SK-N-SH (cell line): ENCODE measurements at regions not wholly inside any gene's neighbourhood (a gene's known extent, or its start where the extent isn't known, plus 50 kb on each side); places are given as distances from the start of the nearest gene placed in this dataset.

ENCODE experiments used
- CHD2 ChIP-seq: fragments of 150-350 bp; IDR thresholded peaks from 2 replicates; pipeline ENCODE4 v1.6.1; 2018; ENCODE audit warnings: low read length; ENCODE audit not compliant: partially characterized antibody
- ELF1 ChIP-seq: IDR thresholded peaks from 2 replicates; pipeline ENCODE4 v1.4.0; 2012
- EP300 ChIP-seq, 2 experiments: IDR thresholded peaks; 2 replicates each; pipeline versions ENCODE4 v1.4.0 to v1.6.1; 2012; ENCODE audit warnings: borderline replicate concordance in 1 of 2, low read depth in 1 of 2, low read length in 1 of 2
- JUND ChIP-seq: IDR thresholded peaks from 2 replicates; pipeline ENCODE4 v1.4.0; 2012
- RAD21 ChIP-seq: IDR thresholded peaks from 2 replicates; pipeline ENCODE4 v1.6.1; 2012; ENCODE audit warnings: mild to moderate bottlenecking, low read length
- RFX5 ChIP-seq: IDR thresholded peaks from 2 replicates; pipeline ENCODE4 v1.6.1; 2012; ENCODE audit warnings: mild to moderate bottlenecking, improper control_type of control experiment, low read length
- TAF1 ChIP-seq: IDR thresholded peaks from 2 replicates; pipeline ENCODE4 v1.6.1; 2012; ENCODE audit warnings: low read depth, mild to moderate bottlenecking, low read length, moderate library complexity, borderline replicate concordance
- TF ChIP-seq, protein P1 (sequence below): fragments of 200-600 bp; sonication (generic); IDR thresholded peaks from 2 replicates; pipeline ENCODE4 v1.6.1; 2017; ENCODE audit warnings: antibody characterized with exemption, mild to moderate bottlenecking, moderate library complexity
- TF ChIP-seq, protein P2 (sequence below): IDR thresholded peaks from 2 replicates; pipeline ENCODE4 v1.6.1; 2012; ENCODE audit warnings: mild to moderate bottlenecking, low read depth, low read length, moderate library complexity

DNA sequence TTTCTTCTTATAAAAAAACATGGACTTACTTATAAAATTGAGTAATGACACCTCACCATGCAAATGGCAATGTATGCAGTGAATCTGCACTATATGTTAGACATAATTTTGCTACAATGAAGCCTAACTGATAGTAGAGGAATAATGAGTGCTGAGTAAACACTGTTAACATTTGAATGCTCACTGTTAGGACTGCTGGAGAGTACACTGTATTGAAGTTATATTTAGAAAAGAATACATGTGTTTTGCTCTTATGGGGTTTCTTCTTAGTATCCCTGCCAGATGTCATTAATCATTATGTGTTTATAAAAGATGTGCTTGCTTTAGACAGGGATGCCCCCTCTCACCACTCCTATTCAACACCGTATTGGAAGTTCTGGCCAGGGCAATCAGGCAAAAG lies 111.1 kb upstream of the ZP4 start:
- TF ChIP-seq EP300 (IDR thresholded peaks at IDR 0.05; ENCODE audit: borderline replicate concordance in 1 of 2, low read depth in 1 of 2, low read length in 1 of 2): no peak
- TF ChIP-seq, protein P1, sequence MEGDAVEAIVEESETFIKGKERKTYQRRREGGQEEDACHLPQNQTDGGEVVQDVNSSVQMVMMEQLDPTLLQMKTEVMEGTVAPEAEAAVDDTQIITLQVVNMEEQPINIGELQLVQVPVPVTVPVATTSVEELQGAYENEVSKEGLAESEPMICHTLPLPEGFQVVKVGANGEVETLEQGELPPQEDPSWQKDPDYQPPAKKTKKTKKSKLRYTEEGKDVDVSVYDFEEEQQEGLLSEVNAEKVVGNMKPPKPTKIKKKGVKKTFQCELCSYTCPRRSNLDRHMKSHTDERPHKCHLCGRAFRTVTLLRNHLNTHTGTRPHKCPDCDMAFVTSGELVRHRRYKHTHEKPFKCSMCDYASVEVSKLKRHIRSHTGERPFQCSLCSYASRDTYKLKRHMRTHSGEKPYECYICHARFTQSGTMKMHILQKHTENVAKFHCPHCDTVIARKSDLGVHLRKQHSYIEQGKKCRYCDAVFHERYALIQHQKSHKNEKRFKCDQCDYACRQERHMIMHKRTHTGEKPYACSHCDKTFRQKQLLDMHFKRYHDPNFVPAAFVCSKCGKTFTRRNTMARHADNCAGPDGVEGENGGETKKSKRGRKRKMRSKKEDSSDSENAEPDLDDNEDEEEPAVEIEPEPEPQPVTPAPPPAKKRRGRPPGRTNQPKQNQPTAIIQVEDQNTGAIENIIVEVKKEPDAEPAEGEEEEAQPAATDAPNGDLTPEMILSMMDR: no peak
- TF ChIP-seq RFX5: no peak
- no peak for TF ChIP-seq TAF1
- no peak for TF ChIP-seq ELF1
- TF ChIP-seq JUND: no peak
- TF ChIP-seq CHD2: no peak
- TF ChIP-seq, protein P2, sequence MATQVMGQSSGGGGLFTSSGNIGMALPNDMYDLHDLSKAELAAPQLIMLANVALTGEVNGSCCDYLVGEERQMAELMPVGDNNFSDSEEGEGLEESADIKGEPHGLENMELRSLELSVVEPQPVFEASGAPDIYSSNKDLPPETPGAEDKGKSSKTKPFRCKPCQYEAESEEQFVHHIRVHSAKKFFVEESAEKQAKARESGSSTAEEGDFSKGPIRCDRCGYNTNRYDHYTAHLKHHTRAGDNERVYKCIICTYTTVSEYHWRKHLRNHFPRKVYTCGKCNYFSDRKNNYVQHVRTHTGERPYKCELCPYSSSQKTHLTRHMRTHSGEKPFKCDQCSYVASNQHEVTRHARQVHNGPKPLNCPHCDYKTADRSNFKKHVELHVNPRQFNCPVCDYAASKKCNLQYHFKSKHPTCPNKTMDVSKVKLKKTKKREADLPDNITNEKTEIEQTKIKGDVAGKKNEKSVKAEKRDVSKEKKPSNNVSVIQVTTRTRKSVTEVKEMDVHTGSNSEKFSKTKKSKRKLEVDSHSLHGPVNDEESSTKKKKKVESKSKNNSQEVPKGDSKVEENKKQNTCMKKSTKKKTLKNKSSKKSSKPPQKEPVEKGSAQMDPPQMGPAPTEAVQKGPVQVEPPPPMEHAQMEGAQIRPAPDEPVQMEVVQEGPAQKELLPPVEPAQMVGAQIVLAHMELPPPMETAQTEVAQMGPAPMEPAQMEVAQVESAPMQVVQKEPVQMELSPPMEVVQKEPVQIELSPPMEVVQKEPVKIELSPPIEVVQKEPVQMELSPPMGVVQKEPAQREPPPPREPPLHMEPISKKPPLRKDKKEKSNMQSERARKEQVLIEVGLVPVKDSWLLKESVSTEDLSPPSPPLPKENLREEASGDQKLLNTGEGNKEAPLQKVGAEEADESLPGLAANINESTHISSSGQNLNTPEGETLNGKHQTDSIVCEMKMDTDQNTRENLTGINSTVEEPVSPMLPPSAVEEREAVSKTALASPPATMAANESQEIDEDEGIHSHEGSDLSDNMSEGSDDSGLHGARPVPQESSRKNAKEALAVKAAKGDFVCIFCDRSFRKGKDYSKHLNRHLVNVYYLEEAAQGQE: no peak
- TF ChIP-seq RAD21: no peak
